Breast epithelium (tissue), 3 donors: ENCODE measurements at regions not wholly inside any gene's neighbourhood (a gene's known extent, or its start where the extent isn't known, plus 50 kb on each side); places are given as distances from the start of the nearest gene placed in this dataset.

Experiments
- CTCF ChIP-seq, 3 donors: fragments of 450-650 bp; IDR thresholded peaks; one replicate each; pipeline ENCODE4 v1.5.1; 2016 to 2017; ENCODE audit warnings: antibody characterized with exemption in 3 of 3, mild to moderate bottlenecking in 3 of 3, moderate library complexity in 3 of 3
- POLR2A ChIP-seq: fragments of 450-650 bp; IDR thresholded peaks from one replicate; pipeline ENCODE4 v1.6.1; 2016; ENCODE audit warnings: antibody characterized with exemption, mild to moderate bottlenecking, moderate library complexity
- POLR2AphosphoS5 ChIP-seq, 3 donors: sonication (generic); formaldehyde crosslinking; IDR thresholded peaks; one replicate each; pipeline ENCODE4 v1.6.1; 2017; ENCODE audit warnings: antibody characterized with exemption in 3 of 3

GRCh38 chr3:95810462-95810861, 1003.9 kb upstream of the EPHA6 start:
- no peak for TF ChIP-seq CTCF (IDR thresholded peaks at IDR 0.05)
- no peak for TF ChIP-seq POLR2A
- TF ChIP-seq POLR2AphosphoS5 (IDR thresholded peaks at IDR 0.05), result no peak
